ENCODE measurements at regions not wholly inside any gene's neighbourhood (a gene's known extent, or its start where the extent isn't known, plus 50 kb on each side); places are given as distances from the start of the nearest gene placed in this dataset.

GRCh38 chr2:40507432-40507831 lies 55.5 kb upstream of the SLC8A1 start:
- ATAC-seq, result no peak

GRCh38 chr2:40510304-40510703 lies 58.4 kb upstream of the SLC8A1 start:
- no peak for ATAC-seq

GRCh38 chr2:40511661-40512213 lies 59.8 kb upstream of the SLC8A1 start:
- no peak for ATAC-seq

- no peak for ATAC-seq
These were observed 60.4 kb upstream of the SLC8A1 start for GRCh38 chr2:40512256-40512655.

GRCh38 chr2:40513201-40513600 lies 61.3 kb upstream of the SLC8A1 start:
- ATAC-seq, result no peak

GRCh38 chr2:40516604-40517003 lies 64.7 kb upstream of the SLC8A1 start:
- peak; percentile 53 to 63 for ATAC-seq

- ATAC-seq, result no peak
These were observed 76.7 kb upstream of the SLC8A1 start for GRCh38 chr2:40528564-40528963.

GRCh38 chr2:40531359-40531758 lies 79.5 kb upstream of the SLC8A1 start:
- no peak for ATAC-seq

- ATAC-seq, result no peak
These were observed 82.6 kb upstream of the SLC8A1 start for GRCh38 chr2:40534528-40534927.

- no peak for ATAC-seq
These were observed 84.1 kb upstream of the SLC8A1 start for GRCh38 chr2:40535972-40536371.

GRCh38 chr2:40540026-40540425 lies 88.1 kb upstream of the SLC8A1 start:
- ATAC-seq, result no peak

GRCh38 chr2:40543381-40543780 lies 91.5 kb upstream of the SLC8A1 start:
- ATAC-seq, result no peak

- ATAC-seq, result no peak
These were observed 92.2 kb upstream of the SLC8A1 start for GRCh38 chr2:40544072-40544471.

- ATAC-seq, result no peak
These were observed 93.8 kb upstream of the SLC8A1 start for GRCh38 chr2:40545645-40546044.

- ATAC-seq, result no peak
These were observed 94.7 kb upstream of the SLC8A1 start for GRCh38 chr2:40546439-40547191.

- ATAC-seq, result no peak
These were observed 96.6 kb upstream of the SLC8A1 start for GRCh38 chr2:40548521-40548920.

GRCh38 chr2:40550085-40550484 lies 98.2 kb upstream of the SLC8A1 start:
- ATAC-seq, result no peak

GRCh38 chr2:40551081-40551480 lies 99.2 kb upstream of the SLC8A1 start:
- no peak for ATAC-seq

GRCh38 chr2:40554665-40555294 lies 102.9 kb upstream of the SLC8A1 start:
- no peak for ATAC-seq

- no peak for ATAC-seq
These were observed 104.4 kb upstream of the SLC8A1 start for GRCh38 chr2:40556293-40556692.

GRCh38 chr2:40556739-40557138 lies 104.8 kb upstream of the SLC8A1 start:
- ATAC-seq, result no peak

GRCh38 chr2:40558761-40559160 lies 106.9 kb upstream of the SLC8A1 start:
- ATAC-seq, result no peak

- no peak for ATAC-seq
These were observed 107.3 kb upstream of the SLC8A1 start for GRCh38 chr2:40559175-40559574.

- ATAC-seq, result no peak
These were observed 112.3 kb upstream of the SLC8A1 start for GRCh38 chr2:40564184-40564583.
